HCT116 (cell line): ENCODE measurements at regions not wholly inside any gene's neighbourhood (a gene's known extent, or its start where the extent isn't known, plus 50 kb on each side); places are given as distances from the start of the nearest gene placed in this dataset.

Source experiments
- CTCF ChIP-seq, 3 experiments: fragments of 200-600 bp in 1 of 3; sonication (generic) in 1 of 3; IDR thresholded peaks in 2 of 3; conservative IDR thresholded peaks in 1 of 3; 2 replicates each; pipeline ENCODE4 v1.5.1; 2012 to 2017; ENCODE audit warnings: low read depth in 2 of 3, low read length in 2 of 3, antibody characterized with exemption in 1 of 3, borderline replicate concordance in 1 of 3, control low read depth in 1 of 3, mild to moderate bottlenecking in 1 of 3, mixed read lengths in 1 of 3, mixed run types in 1 of 3, moderate library complexity in 1 of 3; ENCODE audit not compliant: insufficient read depth in 1 of 3
- EGR1 ChIP-seq: IDR thresholded peaks from 2 replicates; pipeline ENCODE4 v1.6.1; 2012; ENCODE audit warnings: low read depth
- EZH2phosphoT487 ChIP-seq: fragments of 200-600 bp; IDR thresholded peaks from 2 replicates; pipeline ENCODE4 v1.6.1; 2018; ENCODE audit warnings: antibody characterized with exemption, borderline replicate concordance
- FOSL1 ChIP-seq: IDR thresholded peaks from 2 replicates; pipeline ENCODE4 v1.6.1; 2012; ENCODE audit warnings: low read depth
- POLR2A ChIP-seq: IDR thresholded peaks from 2 replicates; pipeline ENCODE4 v1.7.0; 2011; ENCODE audit warnings: borderline replicate concordance; ENCODE audit not compliant: insufficient read depth, insufficient read length; ENCODE audit errors: extremely low read depth
- SIN3A ChIP-seq: IDR thresholded peaks from 2 replicates; pipeline ENCODE4 v1.6.1; 2012; ENCODE audit warnings: low read depth
- SRF ChIP-seq: IDR thresholded peaks from 2 replicates; pipeline ENCODE4 v1.6.1; 2012; ENCODE audit warnings: low read depth
- ZFX ChIP-seq: fragments of 450-650 bp; IDR thresholded peaks from 2 replicates; pipeline ENCODE4 v1.6.1; 2017
- ZNF274 ChIP-seq: fragments of 200-500 bp; sonication (Bioruptor generic); IDR thresholded peaks from 2 replicates; pipeline ENCODE4 v1.6.1; 2014; ENCODE audit warnings: mild to moderate bottlenecking, low read depth, low read length, inconsistent platforms
- TF ChIP-seq, protein P1 (sequence below): IDR thresholded peaks from 2 replicates; pipeline ENCODE4 v1.6.1; 2012; ENCODE audit warnings: low read depth

DNA sequence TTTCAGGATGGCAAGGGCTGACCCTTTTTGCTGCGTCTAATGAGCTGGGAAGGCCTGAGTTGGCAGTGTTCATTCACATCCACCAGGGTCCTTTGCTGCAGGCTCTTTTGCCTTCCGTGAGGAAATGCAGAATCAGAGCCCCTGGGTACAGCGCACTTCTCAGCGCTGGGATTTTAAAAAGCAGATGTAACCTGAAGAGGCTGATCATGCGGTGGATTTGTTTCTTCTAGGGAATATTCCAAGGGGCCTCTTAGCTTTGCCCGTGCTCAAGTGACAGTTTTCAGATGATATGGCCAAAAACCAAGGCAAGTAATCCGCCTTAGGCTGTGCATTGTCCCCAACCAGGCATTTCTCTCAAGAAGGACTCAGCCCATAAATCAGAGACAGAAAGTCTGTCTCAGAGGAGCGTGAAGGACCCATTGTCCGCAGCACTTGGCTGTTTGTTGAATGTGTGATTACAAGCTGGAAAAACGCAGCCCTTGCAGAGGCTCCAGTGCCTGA, 237.6 kb downstream of the PTPRC start:
- TF ChIP-seq, protein P1, sequence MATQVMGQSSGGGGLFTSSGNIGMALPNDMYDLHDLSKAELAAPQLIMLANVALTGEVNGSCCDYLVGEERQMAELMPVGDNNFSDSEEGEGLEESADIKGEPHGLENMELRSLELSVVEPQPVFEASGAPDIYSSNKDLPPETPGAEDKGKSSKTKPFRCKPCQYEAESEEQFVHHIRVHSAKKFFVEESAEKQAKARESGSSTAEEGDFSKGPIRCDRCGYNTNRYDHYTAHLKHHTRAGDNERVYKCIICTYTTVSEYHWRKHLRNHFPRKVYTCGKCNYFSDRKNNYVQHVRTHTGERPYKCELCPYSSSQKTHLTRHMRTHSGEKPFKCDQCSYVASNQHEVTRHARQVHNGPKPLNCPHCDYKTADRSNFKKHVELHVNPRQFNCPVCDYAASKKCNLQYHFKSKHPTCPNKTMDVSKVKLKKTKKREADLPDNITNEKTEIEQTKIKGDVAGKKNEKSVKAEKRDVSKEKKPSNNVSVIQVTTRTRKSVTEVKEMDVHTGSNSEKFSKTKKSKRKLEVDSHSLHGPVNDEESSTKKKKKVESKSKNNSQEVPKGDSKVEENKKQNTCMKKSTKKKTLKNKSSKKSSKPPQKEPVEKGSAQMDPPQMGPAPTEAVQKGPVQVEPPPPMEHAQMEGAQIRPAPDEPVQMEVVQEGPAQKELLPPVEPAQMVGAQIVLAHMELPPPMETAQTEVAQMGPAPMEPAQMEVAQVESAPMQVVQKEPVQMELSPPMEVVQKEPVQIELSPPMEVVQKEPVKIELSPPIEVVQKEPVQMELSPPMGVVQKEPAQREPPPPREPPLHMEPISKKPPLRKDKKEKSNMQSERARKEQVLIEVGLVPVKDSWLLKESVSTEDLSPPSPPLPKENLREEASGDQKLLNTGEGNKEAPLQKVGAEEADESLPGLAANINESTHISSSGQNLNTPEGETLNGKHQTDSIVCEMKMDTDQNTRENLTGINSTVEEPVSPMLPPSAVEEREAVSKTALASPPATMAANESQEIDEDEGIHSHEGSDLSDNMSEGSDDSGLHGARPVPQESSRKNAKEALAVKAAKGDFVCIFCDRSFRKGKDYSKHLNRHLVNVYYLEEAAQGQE, result no peak
- TF ChIP-seq FOSL1 (no peak), SIN3A (no peak), ZNF274 (no peak), CTCF (IDR thresholded peaks at IDR 0.05 in 2 of 3, conservative IDR thresholded peaks at IDR 0.05 in 1 of 3; ENCODE audit: borderline replicate concordance in 1 of 3, insufficient read depth in 1 of 3, low read depth in 2 of 3, low read length in 2 of 3) (no peak), POLR2A (no peak), EGR1 (no peak), SRF (no peak), ZFX (no peak), EZH2phosphoT487 (no peak)
